Mammary epithelial cell (primary cell): ENCODE measurements at regions not wholly inside any gene's neighbourhood (a gene's known extent, or its start where the extent isn't known, plus 50 kb on each side); places are given as distances from the start of the nearest gene placed in this dataset.
A peak's percentile ranks its signal among the peaks of the same experiment; 100 is the strongest.

ENCODE experiments used
- EZH2 ChIP-seq: IDR thresholded peaks from 2 replicates; pipeline ENCODE4 v1.6.1; 2012; ENCODE audit warnings: low read length, inconsistent platforms, borderline replicate concordance
- TF ChIP-seq, protein P1 (sequence below), 2 donors: IDR thresholded peaks in 1 of 2; conservative IDR thresholded peaks in 1 of 2; 2 replicates each; pipeline ENCODE4 v1.5.1; 2011 to 2012; ENCODE audit warnings: inconsistent platforms in 2 of 2, low read length in 2 of 2, mild to moderate bottlenecking in 2 of 2, control low read depth in 1 of 2, low read depth in 1 of 2; ENCODE audit not compliant: insufficient read depth in 1 of 2; ENCODE audit errors: extremely low read depth in 1 of 2

DNA sequence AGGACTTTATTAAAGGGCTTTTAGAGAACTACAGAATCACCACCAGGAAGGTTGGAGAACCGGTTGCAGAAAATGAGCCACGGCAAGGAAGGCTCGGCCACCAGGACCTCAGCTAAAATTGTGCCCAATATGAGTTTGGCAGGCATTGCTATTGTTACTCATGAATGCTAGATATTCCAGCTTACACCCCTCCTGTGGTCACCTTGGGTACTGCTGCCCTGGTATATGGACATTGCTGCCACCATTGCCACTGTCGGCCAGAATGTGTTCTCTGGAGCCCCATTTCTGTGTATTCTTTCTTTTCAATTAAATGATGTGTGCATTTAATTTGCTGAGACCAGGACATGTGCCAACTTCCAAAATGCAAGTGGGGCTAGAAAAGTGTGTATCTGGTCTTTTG is 626.7 kb upstream of the BOD1L1 start:
- TF ChIP-seq, protein P1, sequence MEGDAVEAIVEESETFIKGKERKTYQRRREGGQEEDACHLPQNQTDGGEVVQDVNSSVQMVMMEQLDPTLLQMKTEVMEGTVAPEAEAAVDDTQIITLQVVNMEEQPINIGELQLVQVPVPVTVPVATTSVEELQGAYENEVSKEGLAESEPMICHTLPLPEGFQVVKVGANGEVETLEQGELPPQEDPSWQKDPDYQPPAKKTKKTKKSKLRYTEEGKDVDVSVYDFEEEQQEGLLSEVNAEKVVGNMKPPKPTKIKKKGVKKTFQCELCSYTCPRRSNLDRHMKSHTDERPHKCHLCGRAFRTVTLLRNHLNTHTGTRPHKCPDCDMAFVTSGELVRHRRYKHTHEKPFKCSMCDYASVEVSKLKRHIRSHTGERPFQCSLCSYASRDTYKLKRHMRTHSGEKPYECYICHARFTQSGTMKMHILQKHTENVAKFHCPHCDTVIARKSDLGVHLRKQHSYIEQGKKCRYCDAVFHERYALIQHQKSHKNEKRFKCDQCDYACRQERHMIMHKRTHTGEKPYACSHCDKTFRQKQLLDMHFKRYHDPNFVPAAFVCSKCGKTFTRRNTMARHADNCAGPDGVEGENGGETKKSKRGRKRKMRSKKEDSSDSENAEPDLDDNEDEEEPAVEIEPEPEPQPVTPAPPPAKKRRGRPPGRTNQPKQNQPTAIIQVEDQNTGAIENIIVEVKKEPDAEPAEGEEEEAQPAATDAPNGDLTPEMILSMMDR (conservative IDR thresholded peaks at IDR 0.05 in 1 of 2, IDR thresholded peaks at IDR 0.05 in 1 of 2; ENCODE audit: extremely low read depth in 1 of 2, insufficient read depth in 1 of 2, low read depth in 1 of 2, low read length in 2 of 2): peak; percentile 78 to 93
- no peak for TF ChIP-seq EZH2
